SK-N-MC (cell line): ENCODE measurements at regions not wholly inside any gene's neighbourhood (a gene's known extent, or its start where the extent isn't known, plus 50 kb on each side); places are given as distances from the start of the nearest gene placed in this dataset.

Experiments used
- EZH2 ChIP-seq: fragments of 200-600 bp; sonication (generic); IDR thresholded peaks from one replicate; pipeline ENCODE4 v1.6.1; 2017; ENCODE audit warnings: antibody characterized with exemption
- FOXP2 ChIP-seq: optimal IDR thresholded peaks from 2 replicates; pipeline ENCODE3; 2011; ENCODE audit warnings: mild to moderate bottlenecking, moderate library complexity; ENCODE audit not compliant: insufficient read depth; ENCODE audit errors: extremely low read length, control extremely low read depth
- POLR2AphosphoS5 ChIP-seq: IDR thresholded peaks from 2 replicates; pipeline ENCODE4 v1.6.1; 2012; ENCODE audit warnings: mild to moderate bottlenecking, low read depth, low read length, borderline replicate concordance

- TF ChIP-seq EZH2 = no peak
- TF ChIP-seq POLR2AphosphoS5 = no peak
- no peak for TF ChIP-seq FOXP2
Measured at GRCh38 chr12:74227846-74228545, 309.6 kb upstream of the ATXN7L3B start.
